Caco-2 (cell line): ENCODE measurements at regions not wholly inside any gene's neighbourhood (a gene's known extent, or its start where the extent isn't known, plus 50 kb on each side); places are given as distances from the start of the nearest gene placed in this dataset.

Source experiments
- BruUV-seq: library from RNA; stranded (reverse); fragments of 400-500 nt; replicated peaks from 2 replicates; lab custom pipeline; 2021; lab: Mats Ljungman, UMichigan
- CTCF ChIA-PET: fragments of 300-600 bp; sonication (Branson Sonifier 250); formaldehyde crosslinking; loops from one replicate; lab custom pipeline; 2022; ENCODE audit warnings: antibody characterized with exemption; lab: Charles Lee
- POLR2A ChIA-PET: fragments of 300-600 bp; sonication (Branson Sonifier 250); formaldehyde crosslinking; loops from one replicate; lab custom pipeline; 2022; ENCODE audit warnings: antibody characterized with exemption; lab: Charles Lee
- DNase-seq, 2 experiments: peaks; one replicate each; pipeline versions ENCODE4 v3.0.0 to v3.0.0-alpha.2; 2020 to 2022
- H3K27me3 ChIP-seq: replicated peaks from 2 replicates; pipeline ENCODE4 v1.6.0; 2011; ENCODE audit warnings: low read length; ENCODE audit not compliant: control insufficient read depth, insufficient read depth
- H3K36me3 ChIP-seq: 2 replicates; pipeline ENCODE4 v1.5.1; 2011; ENCODE audit warnings: low read length; ENCODE audit not compliant: control insufficient read depth, insufficient read depth
- H3K4me1 ChIP-seq: fragments of 250-450 bp; sonication (Bioruptor Pico); 2 replicates; pipeline ENCODE4 v1.5.1; 2020; ENCODE audit warnings: mild to moderate bottlenecking
- H3K4me3 ChIP-seq: 2 replicates; pipeline ENCODE4 v1.5.1; 2011; ENCODE audit warnings: low read depth, mild to moderate bottlenecking, control low read depth, low read length
- H3K9me3 ChIP-seq: fragments of 250-450 bp; sonication (Bioruptor Pico); 2 replicates; pipeline ENCODE4 v1.5.1; 2020; ENCODE audit warnings: mild to moderate bottlenecking, moderate library complexity
- H3K27ac Mint-ChIP-seq: one replicate; pipeline ENCODE4 v1.8.0; 2022; ENCODE audit warnings: mixed read lengths; ENCODE audit not compliant: unreplicated experiment
- H3K27me3 Mint-ChIP-seq: one replicate; pipeline ENCODE4 v1.8.0; 2022; ENCODE audit warnings: mixed read lengths; ENCODE audit not compliant: insufficient read depth, unreplicated experiment
- H3K36me3 Mint-ChIP-seq: one replicate; pipeline ENCODE4 v1.8.0; 2022; ENCODE audit warnings: mild to moderate bottlenecking, mixed read lengths; ENCODE audit not compliant: insufficient read depth, unreplicated experiment
- H3K4me1 Mint-ChIP-seq: one replicate; pipeline ENCODE4 v1.8.0; 2022; ENCODE audit warnings: low read depth, mixed read lengths; ENCODE audit not compliant: unreplicated experiment
- H3K4me3 Mint-ChIP-seq: one replicate; pipeline ENCODE4 v1.8.0; 2022; ENCODE audit warnings: mild to moderate bottlenecking, moderate library complexity, mixed read lengths; ENCODE audit not compliant: unreplicated experiment
- H3K9me3 Mint-ChIP-seq: one replicate; pipeline ENCODE4 v1.8.0; 2022; ENCODE audit warnings: mixed read lengths; ENCODE audit not compliant: unreplicated experiment
- intact Hi-C: fragments of 100-400 bp; cut with micrococcal nuclease; formaldehyde crosslinking; loops from one replicate; pipeline ENCODE4 v1.10.0; 2022; ENCODE audit not compliant: unreplicated experiment
- TF ChIP-seq, protein P1 (sequence below), 2 experiments: fragments of 200-600 bp in 1 of 2; IDR thresholded peaks; 1 replicate in 1 of 2; 2 replicates in 1 of 2; pipeline versions ENCODE4 v1.5.1 to v1.8.0; 2011 to 2022; ENCODE audit warnings: antibody characterized with exemption in 1 of 2, control low read depth in 1 of 2, inconsistent platforms in 1 of 2, low read depth in 1 of 2, low read length in 1 of 2, mild to moderate bottlenecking in 1 of 2, moderate library complexity in 1 of 2; ENCODE audit not compliant: insufficient read depth in 1 of 2, severe bottlenecking in 1 of 2, unreplicated experiment in 1 of 2

GRCh38 chr7:25646726-25647413 is 418.6 kb upstream of the NPVF start:
- Mint-ChIP-seq H3K9me3 (no peaks in the 10 kb centered on the region), H3K27ac (no peak overlapping the region), H3K4me1 (no peaks in the 10 kb centered on the region), H3K36me3 (no peaks in the 10 kb centered on the region), H3K27me3 (peaks cover 10% of the 10 kb centered on the region), H3K4me3 (no peak overlapping the region)
- Histone ChIP-seq H3K9me3 (no peaks in the 10 kb centered on the region), H3K27me3 (no peaks in the 10 kb centered on the region), H3K4me1 (no peaks in the 10 kb centered on the region), H3K36me3 (no peaks in the 10 kb centered on the region), H3K4me3 (no peak overlapping the region)
- TF ChIP-seq, protein P1, sequence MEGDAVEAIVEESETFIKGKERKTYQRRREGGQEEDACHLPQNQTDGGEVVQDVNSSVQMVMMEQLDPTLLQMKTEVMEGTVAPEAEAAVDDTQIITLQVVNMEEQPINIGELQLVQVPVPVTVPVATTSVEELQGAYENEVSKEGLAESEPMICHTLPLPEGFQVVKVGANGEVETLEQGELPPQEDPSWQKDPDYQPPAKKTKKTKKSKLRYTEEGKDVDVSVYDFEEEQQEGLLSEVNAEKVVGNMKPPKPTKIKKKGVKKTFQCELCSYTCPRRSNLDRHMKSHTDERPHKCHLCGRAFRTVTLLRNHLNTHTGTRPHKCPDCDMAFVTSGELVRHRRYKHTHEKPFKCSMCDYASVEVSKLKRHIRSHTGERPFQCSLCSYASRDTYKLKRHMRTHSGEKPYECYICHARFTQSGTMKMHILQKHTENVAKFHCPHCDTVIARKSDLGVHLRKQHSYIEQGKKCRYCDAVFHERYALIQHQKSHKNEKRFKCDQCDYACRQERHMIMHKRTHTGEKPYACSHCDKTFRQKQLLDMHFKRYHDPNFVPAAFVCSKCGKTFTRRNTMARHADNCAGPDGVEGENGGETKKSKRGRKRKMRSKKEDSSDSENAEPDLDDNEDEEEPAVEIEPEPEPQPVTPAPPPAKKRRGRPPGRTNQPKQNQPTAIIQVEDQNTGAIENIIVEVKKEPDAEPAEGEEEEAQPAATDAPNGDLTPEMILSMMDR (IDR thresholded peaks at IDR 0.05; ENCODE audit: insufficient read depth in 1 of 2, low read depth in 1 of 2, low read length in 1 of 2, severe bottlenecking in 1 of 2, unreplicated experiment in 1 of 2) = no peak
- CTCF ChIA-PET = no interaction called here
- intact Hi-C loops = no loop called here
- DNase-seq = no peak
- no TSS peak for BruUV-seq
- POLR2A ChIA-PET = no interaction called here

GRCh38 chr7:25647872-25648271 is 419.6 kb upstream of the NPVF start:
- H3K4me3 Mint-ChIP-seq = no peak overlapping the region
- Histone ChIP-seq H3K4me3 (no peak overlapping the region), H3K4me1 (no peaks in the 10 kb centered on the region), H3K9me3 (no peaks in the 10 kb centered on the region), H3K36me3 (no peaks in the 10 kb centered on the region), H3K27me3 (no peaks in the 10 kb centered on the region)
- DNase-seq = no peak
- POLR2A ChIA-PET = no interaction called here
- H3K27ac Mint-ChIP-seq = no peak overlapping the region
- no peaks in the 10 kb centered on the region for H3K4me1 Mint-ChIP-seq
- TF ChIP-seq, protein P1 (IDR thresholded peaks at IDR 0.05; ENCODE audit: insufficient read depth in 1 of 2, low read depth in 1 of 2, low read length in 1 of 2, severe bottlenecking in 1 of 2, unreplicated experiment in 1 of 2) = no peak
- intact Hi-C loops = no loop called here
- no peaks in the 10 kb centered on the region for H3K36me3 Mint-ChIP-seq
- no TSS peak for BruUV-seq
- CTCF ChIA-PET = no interaction called here
- H3K27me3 Mint-ChIP-seq = peaks cover 8% of the 10 kb centered on the region
- no peaks in the 10 kb centered on the region for H3K9me3 Mint-ChIP-seq

GRCh38 chr7:25652366-25652765 is 424.1 kb upstream of the NPVF start:
- H3K4me3 Mint-ChIP-seq = no peak overlapping the region
- H3K4me1 Mint-ChIP-seq = no peaks in the 10 kb centered on the region
- H3K27me3 ChIP-seq = no peaks in the 10 kb centered on the region
- no peak for DNase-seq
- intact Hi-C loops = no loop called here
- peaks cover 7% of the 10 kb centered on the region for H3K27me3 Mint-ChIP-seq
- no peak overlapping the region for H3K27ac Mint-ChIP-seq
- ChIA-PET POLR2A (no interaction called here), CTCF (no interaction called here)
- H3K4me1 ChIP-seq = no peaks in the 10 kb centered on the region
- no peaks in the 10 kb centered on the region for H3K9me3 Mint-ChIP-seq
- TF ChIP-seq, protein P1 (IDR thresholded peaks at IDR 0.05; ENCODE audit: insufficient read depth in 1 of 2, low read depth in 1 of 2, low read length in 1 of 2, severe bottlenecking in 1 of 2, unreplicated experiment in 1 of 2) = no peak
- no peaks in the 10 kb centered on the region for H3K36me3 ChIP-seq
- H3K36me3 Mint-ChIP-seq = no peaks in the 10 kb centered on the region
- no peaks in the 10 kb centered on the region for H3K9me3 ChIP-seq
- H3K4me3 ChIP-seq = no peak overlapping the region
- BruUV-seq = no TSS peak
